GM21723 (cell line): ENCODE measurements at regions not wholly inside any gene's neighbourhood (a gene's known extent, or its start where the extent isn't known, plus 50 kb on each side); places are given as distances from the start of the nearest gene placed in this dataset.

ENCODE experiments used
- ATAC-seq: cut with Tn5 transposase; IDR thresholded peaks from one replicate; pipeline ENCODE4 v1.9.1; 2021; ENCODE audit warnings: mild to moderate bottlenecking, moderate library complexity; ENCODE audit not compliant: unreplicated experiment

DNA sequence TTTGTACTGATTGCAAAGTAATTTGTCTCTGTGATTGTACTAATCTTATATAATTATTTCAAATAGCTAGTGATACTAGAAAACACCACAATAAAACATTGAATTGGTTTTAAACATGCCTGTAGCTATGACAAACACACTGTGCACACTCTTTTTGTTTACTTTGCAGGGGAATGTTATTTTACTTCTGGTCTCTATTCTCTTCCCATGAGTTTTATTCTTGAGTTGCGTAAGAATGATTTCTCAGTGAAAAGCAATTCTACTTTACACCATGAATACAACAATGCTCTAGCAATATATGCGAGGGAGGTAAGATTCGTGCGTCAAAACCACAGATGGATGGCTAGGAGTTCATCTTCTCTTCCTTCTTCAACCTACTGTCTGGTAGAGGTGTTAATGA, 68.4 kb upstream of the PHACTR1 start:
- no peak for ATAC-seq

DNA sequence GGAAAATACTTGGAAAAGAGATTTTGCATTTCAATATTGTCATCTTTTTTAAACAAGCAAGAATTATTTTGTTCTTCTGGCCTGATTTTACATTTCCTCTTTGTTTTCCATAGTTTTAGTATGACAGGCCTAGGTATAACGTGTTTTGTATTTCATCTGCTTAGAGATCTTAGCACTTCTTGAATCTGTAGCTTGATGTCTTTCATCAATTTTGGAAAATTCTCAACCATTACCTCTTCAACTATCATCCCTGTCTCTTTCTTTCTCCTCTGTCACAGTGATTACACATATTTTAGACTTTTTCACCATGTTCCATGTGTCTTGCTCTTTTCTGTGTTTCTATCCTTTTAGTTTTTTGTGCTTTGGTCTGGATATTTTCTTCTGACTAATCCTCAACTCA, 67.2 kb upstream of the PHACTR1 start:
- no peak for ATAC-seq

DNA sequence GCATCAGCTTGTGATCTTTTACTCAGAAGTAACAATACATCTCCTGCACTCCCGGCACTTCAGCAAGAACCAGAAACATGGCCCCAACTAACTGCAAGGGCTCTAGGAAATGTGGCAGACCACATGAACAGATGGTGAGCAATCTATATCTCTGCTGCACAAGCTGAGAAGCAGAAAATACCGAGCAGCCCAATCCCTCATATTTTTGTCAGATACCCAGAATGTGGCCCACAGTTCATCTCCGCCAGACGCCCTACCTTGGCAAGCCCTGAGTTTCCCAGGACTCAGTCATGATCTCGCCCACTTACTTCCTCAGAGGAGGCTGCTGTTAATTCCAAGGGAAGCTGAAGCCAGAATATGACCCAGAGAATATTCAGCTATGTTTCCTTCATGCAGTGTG, 63.1 kb upstream of the PHACTR1 start:
- ATAC-seq = no peak

DNA sequence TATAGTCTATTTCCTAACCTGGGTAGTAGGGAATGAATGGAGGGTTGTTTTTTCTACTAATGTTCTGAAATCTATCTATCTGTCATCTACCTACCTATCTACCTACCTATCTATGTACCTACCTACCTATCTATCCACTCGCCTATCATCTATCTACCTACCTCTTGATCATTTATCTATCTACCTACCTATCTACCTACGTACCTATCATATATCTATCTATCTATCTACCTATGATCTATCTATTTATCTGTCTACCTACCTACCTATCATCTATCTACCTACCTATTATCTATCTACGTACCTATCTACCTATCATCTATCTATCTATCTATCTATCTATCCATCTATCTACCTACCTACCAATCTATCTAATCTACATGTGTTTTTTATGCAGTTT, 62.5 kb upstream of the PHACTR1 start:
- ATAC-seq = no peak

DNA sequence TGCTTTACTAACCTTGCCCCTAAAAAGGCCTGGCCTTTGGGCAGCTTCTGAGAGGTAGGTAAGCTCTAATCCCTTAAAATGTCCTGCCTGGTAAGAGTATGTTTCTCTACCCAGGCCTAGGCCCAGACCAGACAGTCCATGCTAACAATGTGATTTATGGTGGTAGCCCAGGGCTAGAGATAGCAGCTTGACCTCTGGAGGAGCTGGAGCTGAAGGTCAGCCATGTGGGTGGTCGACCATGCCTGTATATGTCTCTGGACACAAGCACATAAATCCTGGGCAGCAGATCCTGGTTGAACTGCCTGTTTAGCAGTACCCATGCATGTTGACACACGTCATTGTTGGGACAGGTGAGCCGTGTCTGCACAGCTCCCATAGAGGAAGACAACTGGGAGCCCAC, 62.1 kb upstream of the PHACTR1 start:
- ATAC-seq = no peak

DNA sequence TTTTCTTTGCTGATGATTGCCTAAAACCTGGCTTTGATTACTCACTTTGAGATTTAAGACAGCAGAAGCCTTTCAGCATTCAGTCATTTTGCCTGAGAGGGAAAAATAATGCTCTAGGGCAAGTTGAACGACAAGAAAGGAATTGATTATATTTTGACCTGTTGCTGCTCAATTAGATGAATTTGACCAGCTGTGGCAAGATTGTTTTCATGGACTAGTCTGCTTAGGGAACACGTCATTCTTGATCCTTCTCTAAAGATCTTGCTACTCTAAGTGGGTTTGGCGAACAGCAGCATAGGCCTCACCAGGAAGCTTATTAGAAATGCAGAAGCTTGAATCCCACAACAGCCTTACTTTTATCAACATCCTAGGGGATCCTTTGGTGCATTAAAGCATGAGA, 59.7 kb upstream of the PHACTR1 start:
- ATAC-seq = no peak

DNA sequence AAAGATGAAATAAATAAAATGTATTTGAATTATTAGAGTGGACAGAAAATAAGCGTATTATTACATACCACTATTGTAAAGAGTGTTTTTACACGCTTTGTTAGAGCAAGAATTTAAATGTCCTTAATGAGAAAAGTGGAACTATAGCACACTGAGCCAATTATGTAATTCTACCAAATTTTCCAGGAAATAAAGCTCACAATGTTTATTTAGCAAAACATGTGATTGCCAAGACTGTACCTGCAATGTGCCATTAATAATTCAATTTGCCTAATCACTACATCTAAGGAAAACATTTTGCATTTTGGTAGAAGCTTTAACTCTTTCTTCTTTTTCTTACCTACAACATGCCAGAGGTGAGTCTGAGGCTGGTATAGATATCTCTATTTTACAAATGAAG, 58.7 kb upstream of the PHACTR1 start:
- ATAC-seq = no peak

DNA sequence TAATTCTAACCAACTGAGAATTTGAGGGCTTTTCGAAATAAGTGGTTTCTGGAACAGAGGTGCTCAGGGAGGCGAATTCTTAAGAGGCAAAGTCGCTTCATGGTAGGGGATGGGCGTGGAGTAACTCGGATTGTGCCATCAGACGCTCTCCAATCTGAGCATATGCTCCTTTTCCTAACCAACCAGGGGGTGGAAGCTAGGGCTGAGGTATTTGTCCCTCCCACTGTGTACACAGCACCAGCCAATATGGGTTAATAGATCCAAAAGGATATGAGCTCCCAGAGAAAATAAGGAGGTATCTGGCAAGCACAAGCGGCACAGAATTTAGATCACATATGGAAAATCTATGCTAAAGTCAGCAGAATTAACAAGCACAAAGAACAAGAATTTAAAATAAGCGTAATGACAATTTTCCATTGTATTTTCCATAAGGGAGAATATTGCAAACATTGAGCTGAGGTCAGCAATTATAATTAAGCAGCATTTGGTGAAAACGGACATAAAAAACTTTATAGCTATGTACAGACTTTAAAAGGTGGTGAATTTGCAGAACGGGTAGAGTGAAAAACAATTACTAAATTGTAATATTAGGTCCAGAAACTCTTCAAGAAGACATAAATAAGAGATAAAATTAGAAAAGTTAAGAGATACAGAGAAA, 55.0 kb upstream of the PHACTR1 start:
- no peak for ATAC-seq
